Mesothelial cell of epicardium (in vitro differentiated cells): ENCODE measurements at regions not wholly inside any gene's neighbourhood (a gene's known extent, or its start where the extent isn't known, plus 50 kb on each side); places are given as distances from the start of the nearest gene placed in this dataset.

Experiments used
- DNase-seq, 2 experiments: peaks; one replicate each; pipeline ENCODE4 v3.0.0; 2021; ENCODE audit warnings: low spot score in 2 of 2; ENCODE audit not compliant: unreplicated experiment in 2 of 2
- H3K27ac Mint-ChIP-seq: 2 replicates; pipeline ENCODE4 v1.8.0; 2021; ENCODE audit warnings: mixed read lengths
- H3K27me3 Mint-ChIP-seq: 2 replicates; pipeline ENCODE4 v1.8.0; 2021; ENCODE audit warnings: low read depth, mixed read lengths
- H3K36me3 Mint-ChIP-seq: 2 replicates; pipeline ENCODE4 v1.8.0; 2021; ENCODE audit warnings: mixed read lengths
- H3K4me1 Mint-ChIP-seq: 2 replicates; pipeline ENCODE4 v1.8.0; 2021; ENCODE audit warnings: mixed read lengths
- H3K4me3 Mint-ChIP-seq: 2 replicates; pipeline ENCODE4 v1.8.0; 2021; ENCODE audit warnings: mild to moderate bottlenecking, moderate library complexity, mixed read lengths
- H3K9me3 Mint-ChIP-seq: 2 replicates; pipeline ENCODE4 v1.8.0; 2021; ENCODE audit warnings: mixed read lengths
- CTCF ChIP-seq: fragments of 200-600 bp; sonication (generic); IDR thresholded peaks from one replicate; pipeline ENCODE4 v1.5.0; 2021; ENCODE audit warnings: antibody characterized with exemption; ENCODE audit not compliant: unreplicated experiment

GRCh38 chr21:41604583-41605041 lies 96.7 kb upstream of the TMPRSS2 start:
- no peak overlapping the region for H3K27ac Mint-ChIP-seq

DNA sequence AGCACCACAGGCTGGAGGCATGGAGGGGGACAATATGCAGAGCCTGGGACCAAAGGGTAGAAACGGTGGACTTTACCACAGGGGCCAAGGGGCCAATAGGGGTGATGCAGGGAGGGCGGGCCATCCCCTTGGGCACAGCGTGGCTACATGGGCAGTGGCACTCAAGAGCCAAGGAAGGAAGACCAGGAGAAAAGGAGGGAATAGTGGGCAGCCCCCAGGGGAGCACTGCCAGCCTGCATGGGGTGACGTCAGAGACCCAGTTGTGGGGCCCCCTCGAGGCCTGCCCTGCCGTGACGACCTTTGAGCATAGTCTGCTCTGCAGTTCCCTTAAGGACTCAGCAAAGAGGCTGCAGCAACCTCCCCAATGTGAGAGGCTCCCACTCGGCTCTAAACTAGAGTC lies 95.5 kb upstream of the TMPRSS2 start:
- H3K36me3 Mint-ChIP-seq, result no peaks in the 10 kb centered on the region
- peaks cover 2% of the 10 kb centered on the region for H3K27me3 Mint-ChIP-seq
- H3K4me1 Mint-ChIP-seq, result peaks cover 12% of the 10 kb centered on the region
- no peak for TF ChIP-seq CTCF
- H3K9me3 Mint-ChIP-seq, result no peaks in the 10 kb centered on the region
- DNase-seq, result no peak
- H3K4me3 Mint-ChIP-seq, result no peak overlapping the region
- H3K27ac Mint-ChIP-seq, result no peak overlapping the region

More at GRCh38 chr21:41604583-41605041, 96.7 kb upstream of the TMPRSS2 start:
- Mint-ChIP-seq H3K27me3 (no peaks in the 10 kb centered on the region), H3K36me3 (no peaks in the 10 kb centered on the region), H3K9me3 (no peaks in the 10 kb centered on the region), H3K4me3 (no peak overlapping the region), H3K4me1 (peaks cover 12% of the 10 kb centered on the region)
- no peak for DNase-seq
- TF ChIP-seq CTCF, result no peak

DNA sequence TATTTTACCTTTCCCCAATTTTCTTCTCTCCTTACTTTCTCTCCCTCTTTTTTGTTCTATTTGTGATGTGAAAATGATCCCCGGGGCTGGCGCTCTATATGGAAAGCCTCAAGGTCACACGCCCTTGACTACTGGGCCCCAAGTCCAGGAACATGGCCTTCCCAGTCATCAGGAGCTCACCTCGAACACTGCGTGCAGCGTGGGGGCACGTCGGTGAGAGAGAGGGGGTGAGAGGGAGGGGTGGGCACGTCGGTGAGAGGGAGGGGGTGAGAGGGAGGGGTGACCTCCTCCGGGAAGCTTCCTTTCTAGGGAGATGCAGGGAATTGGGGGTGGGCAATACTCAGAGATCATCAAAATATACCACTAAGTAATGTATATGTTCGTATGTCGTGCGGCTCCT lies 94.6 kb upstream of the TMPRSS2 start:
- H3K27ac Mint-ChIP-seq, result no peak overlapping the region
- DNase-seq, result no peak
- H3K36me3 Mint-ChIP-seq, result no peaks in the 10 kb centered on the region
- H3K4me3 Mint-ChIP-seq, result no peak overlapping the region
- H3K27me3 Mint-ChIP-seq, result peaks cover 2% of the 10 kb centered on the region
- TF ChIP-seq CTCF, result no peak
- H3K9me3 Mint-ChIP-seq, result no peaks in the 10 kb centered on the region
- H3K4me1 Mint-ChIP-seq, result peaks cover 12% of the 10 kb centered on the region

DNA sequence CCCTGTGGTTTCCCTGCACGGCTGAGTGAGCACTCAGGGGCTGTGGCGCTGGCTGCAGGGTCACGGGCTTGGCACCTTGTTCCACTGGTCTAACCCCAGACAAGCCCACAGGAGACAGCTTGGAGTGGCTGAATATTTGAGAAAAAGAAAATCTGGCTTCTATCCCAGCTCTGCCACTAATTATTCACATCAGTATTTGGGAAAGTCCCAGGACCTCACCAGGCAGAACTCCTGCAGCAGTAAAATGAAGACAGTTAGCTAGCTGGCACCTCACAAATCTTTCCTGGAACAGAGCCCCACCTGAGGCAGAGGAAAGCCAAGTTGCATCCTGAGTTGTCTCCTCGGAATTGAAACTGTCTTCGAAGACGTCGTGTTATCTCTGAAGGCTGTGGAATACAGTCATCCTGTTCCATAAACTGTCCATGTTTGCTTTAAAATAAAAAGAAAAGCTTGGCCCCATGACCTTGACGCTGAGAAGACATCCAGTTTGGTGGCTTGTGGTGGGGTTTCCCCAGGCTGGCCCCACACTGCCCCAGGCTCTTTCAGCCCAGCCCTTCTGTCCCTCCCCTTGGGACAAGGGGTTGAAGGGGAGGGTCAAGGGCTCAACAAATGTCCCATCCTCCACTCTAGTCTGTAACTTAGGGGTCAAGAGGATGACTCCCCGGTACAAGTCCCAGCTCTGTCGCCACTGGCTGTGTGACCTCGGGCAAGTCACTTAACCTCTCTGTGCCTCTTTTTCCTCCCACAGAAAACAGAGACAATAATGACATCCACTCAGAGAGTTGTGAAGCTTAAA lies 93.8 kb upstream of the TMPRSS2 start:
- H3K27me3 Mint-ChIP-seq, result peaks cover 2% of the 10 kb centered on the region
- no peak overlapping the region for H3K4me3 Mint-ChIP-seq
- peaks cover 12% of the 10 kb centered on the region for H3K4me1 Mint-ChIP-seq
- DNase-seq, result peak in 1 of 2 experiments; percentile 35
- TF ChIP-seq CTCF, result no peak
- H3K27ac Mint-ChIP-seq, result peak overlapping the region; percentile 27
- H3K9me3 Mint-ChIP-seq, result no peaks in the 10 kb centered on the region
- H3K36me3 Mint-ChIP-seq, result no peaks in the 10 kb centered on the region

- no peaks in the 10 kb centered on the region for H3K9me3 Mint-ChIP-seq
- H3K4me3 Mint-ChIP-seq, result no peak overlapping the region
- no peaks in the 10 kb centered on the region for H3K36me3 Mint-ChIP-seq
- DNase-seq, result no peak
- no peak for TF ChIP-seq CTCF
- H3K27me3 Mint-ChIP-seq, result peaks cover 3% of the 10 kb centered on the region
- peaks cover 12% of the 10 kb centered on the region for H3K4me1 Mint-ChIP-seq
- no peak overlapping the region for H3K27ac Mint-ChIP-seq
Observed at GRCh38 chr21:41600961-41601572, 93.1 kb upstream of the TMPRSS2 start.
